Mesendoderm (in vitro differentiated cells): ENCODE measurements at regions not wholly inside any gene's neighbourhood (a gene's known extent, or its start where the extent isn't known, plus 50 kb on each side); places are given as distances from the start of the nearest gene placed in this dataset.

ENCODE experiments used
- DNase-seq: peaks from one replicate; pipeline ENCODE4 v3.0.0; 2013
- H2AK5ac ChIP-seq: 2 replicates; pipeline ENCODE4 v1.6.1; 2013; ENCODE audit warnings: low read length, inconsistent platforms
- H2BK120ac ChIP-seq: 2 replicates; pipeline ENCODE4 v1.6.1; 2013; ENCODE audit warnings: low read depth, mild to moderate bottlenecking, low read length, moderate library complexity, mixed read lengths
- H2BK15ac ChIP-seq: replicated peaks from 2 replicates; pipeline ENCODE4 v1.6.1; 2013; ENCODE audit warnings: low read depth, mild to moderate bottlenecking, moderate library complexity
- H2BK5ac ChIP-seq: 2 replicates; pipeline ENCODE4 v1.6.1; 2013; ENCODE audit warnings: low read length, inconsistent platforms
- H3K18ac ChIP-seq: 2 replicates; pipeline ENCODE4 v1.6.1; 2013; ENCODE audit warnings: mild to moderate bottlenecking, low read length, mixed read lengths
- H3K23ac ChIP-seq: one replicate; pipeline ENCODE4 v1.6.1; 2013; ENCODE audit warnings: low read length
- H3K27ac ChIP-seq: 2 replicates; pipeline ENCODE4 v1.5.1; 2013; ENCODE audit warnings: low read depth, mild to moderate bottlenecking, inconsistent platforms, low read length, moderate library complexity
- H3K27me3 ChIP-seq: 2 replicates; pipeline ENCODE4 v1.6.1; 2013; ENCODE audit warnings: low read length, control low read depth, mild to moderate bottlenecking, inconsistent platforms; ENCODE audit not compliant: insufficient read depth, poor library complexity
- H3K36me3 ChIP-seq: 2 replicates; pipeline ENCODE4 v1.6.1; 2013; ENCODE audit warnings: low read length, inconsistent platforms; ENCODE audit not compliant: control insufficient read depth, insufficient read depth
- H3K4ac ChIP-seq: one replicate; pipeline ENCODE4 v1.6.1; 2013; ENCODE audit warnings: low read depth, mild to moderate bottlenecking, low read length, moderate library complexity
- H3K4me1 ChIP-seq: 2 replicates; pipeline ENCODE4 v1.6.1; 2013; ENCODE audit warnings: low read depth, low read length, inconsistent platforms; ENCODE audit not compliant: control insufficient read depth
- H3K4me2 ChIP-seq: 2 replicates; pipeline ENCODE4 v1.6.1; 2013; ENCODE audit warnings: low read length
- H3K4me3 ChIP-seq: 2 replicates; pipeline ENCODE4 v1.5.1; 2013; ENCODE audit warnings: mild to moderate bottlenecking, low read length
- H3K56ac ChIP-seq: one replicate; pipeline ENCODE4 v1.6.1; 2013; ENCODE audit warnings: low read length
- H3K79me1 ChIP-seq: 2 replicates; pipeline ENCODE4 v1.6.1; 2013; ENCODE audit warnings: low read length, inconsistent platforms
- H3K79me2 ChIP-seq: 2 replicates; pipeline ENCODE4 v1.6.1; 2013; ENCODE audit warnings: mild to moderate bottlenecking, low read length; ENCODE audit not compliant: control insufficient read depth, insufficient read depth
- H3K9ac ChIP-seq: 2 replicates; pipeline ENCODE4 v1.6.1; 2013; ENCODE audit warnings: low read length, inconsistent platforms
- H4K5ac ChIP-seq: one replicate; pipeline ENCODE4 v1.6.1; 2013; ENCODE audit warnings: low read length
- H4K8ac ChIP-seq: one replicate; pipeline ENCODE4 v1.6.1; 2013; ENCODE audit warnings: low read depth, mild to moderate bottlenecking, control low read depth, low read length, moderate library complexity
- WGBS: extraction: QIAGEN DNeasy Blood & Tissue Kit; methylation state at CpG from one replicate; pipeline ENCODE4 v1.1.7; 2013; ENCODE audit warnings: low lambda C conversion rate, missing lambda C conversion rate; ENCODE audit not compliant: insufficient coverage; ENCODE audit errors: extremely low coverage; 5-methylcytosine and 5-hydroxymethylcytosine counted together

DNA sequence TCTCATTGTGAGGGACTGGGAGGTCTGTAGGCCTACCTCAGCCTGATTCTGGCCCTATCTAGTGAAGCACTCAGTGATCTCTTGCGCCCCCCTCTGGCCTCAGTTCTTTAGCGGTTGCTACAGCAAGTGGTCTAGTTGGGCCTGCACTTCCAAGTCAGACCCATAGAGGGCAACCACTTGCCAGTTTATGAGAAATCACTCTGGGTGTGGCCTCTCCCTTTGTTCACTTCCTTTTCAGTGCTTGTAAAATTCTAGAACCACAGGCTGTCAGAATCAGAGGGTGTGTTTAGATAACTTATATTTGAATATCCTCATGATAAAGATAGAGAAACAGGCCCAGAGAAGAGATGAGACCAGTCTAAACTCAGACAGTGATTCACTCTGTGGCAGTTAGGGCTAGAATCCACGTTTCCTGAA lies 60.9 kb upstream of the LAS1L start:
- no peak overlapping the region for H4K8ac ChIP-seq
- H4K5ac ChIP-seq, result no peak overlapping the region
- H2BK120ac ChIP-seq, result no peak overlapping the region
- H2AK5ac ChIP-seq, result no peak overlapping the region
- H3K79me1 ChIP-seq, result no peaks in the 10 kb centered on the region
- no peaks in the 10 kb centered on the region for H3K27me3 ChIP-seq
- H3K9ac ChIP-seq, result no peak overlapping the region
- H3K27ac ChIP-seq, result no peak overlapping the region
- no peak overlapping the region for H3K23ac ChIP-seq
- H3K79me2 ChIP-seq, result no peaks in the 10 kb centered on the region
- H3K18ac ChIP-seq, result peak overlapping the region; percentile 39
- H3K4me3 ChIP-seq, result no peak overlapping the region
- no peak overlapping the region for H2BK15ac ChIP-seq
- peak; percentile 95 for DNase-seq
- no peak overlapping the region for H3K4ac ChIP-seq
- no peaks in the 10 kb centered on the region for H3K4me1 ChIP-seq
- no peak overlapping the region for H3K4me2 ChIP-seq
- WGBS, result no CpG with 5 or more reads among the region's 3 CpGs
- no peak overlapping the region for H2BK5ac ChIP-seq
- H3K36me3 ChIP-seq, result no peaks in the 10 kb centered on the region
- H3K56ac ChIP-seq, result no peak overlapping the region

- no CpG with 5 or more reads among the region's 2 CpGs for WGBS
- no peaks in the 10 kb centered on the region for H3K79me1 ChIP-seq
- no peak overlapping the region for H3K18ac ChIP-seq
- H3K4me1 ChIP-seq, result no peaks in the 10 kb centered on the region
- no peak overlapping the region for H3K23ac ChIP-seq
- H3K4me3 ChIP-seq, result no peak overlapping the region
- no peaks in the 10 kb centered on the region for H3K27me3 ChIP-seq
- H2BK15ac ChIP-seq, result no peak overlapping the region
- no peak overlapping the region for H3K4me2 ChIP-seq
- H3K56ac ChIP-seq, result no peak overlapping the region
- H3K36me3 ChIP-seq, result no peaks in the 10 kb centered on the region
- no peak for DNase-seq
- no peaks in the 10 kb centered on the region for H3K79me2 ChIP-seq
- no peak overlapping the region for H2BK5ac ChIP-seq
- no peak overlapping the region for H4K5ac ChIP-seq
- no peak overlapping the region for H3K4ac ChIP-seq
- H3K27ac ChIP-seq, result no peak overlapping the region
- no peak overlapping the region for H2BK120ac ChIP-seq
- no peak overlapping the region for H3K9ac ChIP-seq
- no peak overlapping the region for H2AK5ac ChIP-seq
- no peak overlapping the region for H4K8ac ChIP-seq
Observed at GRCh38 chrX:65591206-65591605, 56.6 kb upstream of the LAS1L start.

GRCh38 chrX:65589304-65589703 lies 54.7 kb upstream of the LAS1L start:
- Histone ChIP-seq H3K4me2 (no peak overlapping the region), H2BK120ac (no peak overlapping the region), H4K8ac (no peak overlapping the region), H3K79me1 (no peaks in the 10 kb centered on the region), H3K27me3 (no peaks in the 10 kb centered on the region), H3K9ac (no peak overlapping the region), H3K4me3 (no peak overlapping the region), H4K5ac (no peak overlapping the region), H3K4me1 (no peaks in the 10 kb centered on the region), H2BK15ac (no peak overlapping the region), H3K18ac (no peak overlapping the region), H2AK5ac (no peak overlapping the region), H3K56ac (no peak overlapping the region), H3K36me3 (no peaks in the 10 kb centered on the region), H3K79me2 (no peaks in the 10 kb centered on the region), H3K27ac (no peak overlapping the region), H2BK5ac (no peak overlapping the region), H3K23ac (no peak overlapping the region), H3K4ac (no peak overlapping the region)
- no CpG with 5 or more reads among the region's 4 CpGs for WGBS
- no peak for DNase-seq

- Histone ChIP-seq H3K4me1 (no peaks in the 10 kb centered on the region), H3K4me3 (no peak overlapping the region), H3K79me1 (no peaks in the 10 kb centered on the region), H2AK5ac (no peak overlapping the region), H3K36me3 (no peaks in the 10 kb centered on the region), H2BK5ac (no peak overlapping the region), H3K27me3 (no peaks in the 10 kb centered on the region), H3K18ac (no peak overlapping the region), H3K9ac (no peak overlapping the region), H2BK120ac (no peak overlapping the region), H3K4ac (no peak overlapping the region), H3K27ac (no peak overlapping the region), H4K5ac (no peak overlapping the region), H2BK15ac (no peak overlapping the region), H3K56ac (no peak overlapping the region), H3K23ac (no peak overlapping the region), H3K4me2 (no peak overlapping the region), H4K8ac (no peak overlapping the region), H3K79me2 (no peaks in the 10 kb centered on the region)
- DNase-seq, result no peak
- no CpG with 5 or more reads among the region's 1 CpG for WGBS
Observed at GRCh38 chrX:65588795-65589194, 54.2 kb upstream of the LAS1L start.

DNA sequence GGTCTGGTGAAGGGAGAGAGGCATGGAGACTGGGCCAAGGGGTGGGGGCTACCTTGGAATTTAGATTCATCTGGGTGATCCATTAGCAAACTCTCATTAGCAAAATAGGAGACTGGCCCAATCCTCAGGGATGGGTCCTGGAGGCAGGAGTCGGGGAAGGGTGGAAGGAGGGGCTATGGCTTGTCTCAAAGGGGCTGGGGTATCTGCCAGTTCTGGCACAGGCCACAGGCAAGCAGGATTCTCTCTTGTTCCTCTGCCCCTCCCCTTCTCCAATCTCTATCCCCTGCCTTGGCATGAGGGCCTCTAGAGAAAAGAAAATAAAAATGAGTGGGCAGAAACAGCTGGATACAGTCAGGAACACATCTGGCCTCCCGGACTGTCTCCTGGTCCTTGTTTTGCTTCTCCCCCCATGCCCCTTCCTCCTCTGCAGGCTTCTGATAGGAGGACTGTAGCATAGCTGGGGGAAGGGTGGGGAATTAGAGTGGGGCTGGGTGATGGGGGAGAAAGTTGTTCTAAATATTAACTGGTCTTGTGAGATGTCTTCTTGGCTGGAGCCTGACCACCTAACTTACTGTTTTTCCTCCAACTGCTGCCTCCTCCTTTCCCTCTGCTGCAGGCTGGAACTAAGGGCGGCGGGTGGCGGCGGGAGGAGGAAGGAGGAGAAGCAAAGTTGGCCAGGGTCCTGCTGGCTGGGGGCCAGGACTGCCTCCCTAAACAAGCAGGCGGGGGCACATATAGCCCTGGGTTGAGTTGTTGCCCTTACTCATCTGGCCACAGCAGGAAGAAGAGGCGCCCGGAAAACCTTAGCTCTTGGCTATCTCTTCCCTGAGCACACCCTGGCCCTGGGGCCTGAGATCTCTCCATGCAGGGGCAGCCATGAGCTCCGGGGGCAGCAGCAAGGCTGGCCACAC lies 53.3 kb upstream of the LAS1L start:
- H3K27me3 ChIP-seq, result no peaks in the 10 kb centered on the region
- H3K79me2 ChIP-seq, result no peaks in the 10 kb centered on the region
- H2AK5ac ChIP-seq, result no peak overlapping the region
- H3K4me2 ChIP-seq, result no peak overlapping the region
- H2BK5ac ChIP-seq, result no peak overlapping the region
- H3K18ac ChIP-seq, result no peak overlapping the region
- H3K23ac ChIP-seq, result no peak overlapping the region
- H3K36me3 ChIP-seq, result no peaks in the 10 kb centered on the region
- DNase-seq, result no peak
- no peak overlapping the region for H2BK15ac ChIP-seq
- no peak overlapping the region for H3K4me3 ChIP-seq
- H3K4me1 ChIP-seq, result no peaks in the 10 kb centered on the region
- no peak overlapping the region for H3K4ac ChIP-seq
- no peaks in the 10 kb centered on the region for H3K79me1 ChIP-seq
- no peak overlapping the region for H3K56ac ChIP-seq
- H4K8ac ChIP-seq, result no peak overlapping the region
- H3K9ac ChIP-seq, result no peak overlapping the region
- no peak overlapping the region for H3K27ac ChIP-seq
- whole genome bisulfite sequencing, result no CpG with 5 or more reads among the region's 10 CpGs
- no peak overlapping the region for H4K5ac ChIP-seq
- no peak overlapping the region for H2BK120ac ChIP-seq

- Histone ChIP-seq H3K4ac (no peak overlapping the region), H3K9ac (no peak overlapping the region), H3K4me2 (no peak overlapping the region), H3K36me3 (no peaks in the 10 kb centered on the region), H3K27ac (no peak overlapping the region), H3K27me3 (no peaks in the 10 kb centered on the region), H2AK5ac (no peak overlapping the region), H3K23ac (no peak overlapping the region), H3K18ac (no peak overlapping the region), H2BK120ac (no peak overlapping the region), H3K79me2 (no peaks in the 10 kb centered on the region), H3K56ac (no peak overlapping the region), H3K4me1 (no peaks in the 10 kb centered on the region), H3K4me3 (no peak overlapping the region), H4K5ac (no peak overlapping the region), H3K79me1 (no peaks in the 10 kb centered on the region), H2BK15ac (no peak overlapping the region), H4K8ac (no peak overlapping the region), H2BK5ac (no peak overlapping the region)
- WGBS, result no CpG with 5 or more reads among the region's 6 CpGs
- no peak for DNase-seq
Observed at GRCh38 chrX:65586491-65586890, 51.9 kb upstream of the LAS1L start.
